ENCODE measurements at regions not wholly inside any gene's neighbourhood (a gene's known extent, or its start where the extent isn't known, plus 50 kb on each side); places are given as distances from the start of the nearest gene placed in this dataset.

DNA sequence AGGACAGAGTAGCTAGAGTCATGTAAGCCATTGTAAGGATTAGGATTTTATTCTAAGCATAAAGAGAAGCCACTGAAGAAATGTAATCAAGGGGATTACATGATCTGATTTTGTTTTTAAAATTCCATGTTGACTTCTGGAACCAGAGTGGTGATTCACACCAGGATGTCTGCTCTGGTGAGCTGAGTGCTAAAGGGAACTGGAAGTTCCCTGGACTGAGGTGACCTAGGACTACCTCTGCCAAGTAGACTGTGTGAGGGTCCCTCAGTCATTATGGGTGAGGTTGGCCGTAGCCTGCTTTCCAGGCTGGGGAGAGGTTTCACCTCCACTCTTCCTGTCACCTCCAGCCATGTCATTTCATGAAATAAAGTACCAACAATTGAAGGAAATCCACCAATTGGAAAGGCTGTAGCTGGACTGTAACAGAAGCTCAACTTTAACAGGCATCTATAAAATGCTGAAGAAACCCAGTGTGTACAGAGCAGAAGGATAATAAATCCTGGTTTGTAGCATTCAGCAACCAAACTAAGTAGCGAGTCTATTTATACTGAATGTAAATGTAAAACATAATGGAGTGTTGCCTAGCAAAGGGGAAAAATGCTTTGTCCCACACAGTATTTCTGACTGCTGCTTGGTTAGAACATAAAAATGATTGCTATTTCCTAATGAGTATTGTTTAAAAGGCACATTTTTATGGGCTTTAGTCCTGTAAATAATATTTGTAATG, 507.4 kb upstream of the PKDCC start:
- no peak overlapping the region for H3K27ac Mint-ChIP-seq
- H3K4me3 Mint-ChIP-seq = no peak overlapping the region
- H3K4me1 Mint-ChIP-seq (ENCODE audit: unreplicated experiment) = no peaks in the 10 kb centered on the region
- H3K36me3 Mint-ChIP-seq = no peaks in the 10 kb centered on the region
- no peak for DNase-seq (ENCODE audit: extremely low spot score, unreplicated experiment)
- peaks cover 4% of the 10 kb centered on the region for H3K9me3 Mint-ChIP-seq
- TF ChIP-seq, protein P1, sequence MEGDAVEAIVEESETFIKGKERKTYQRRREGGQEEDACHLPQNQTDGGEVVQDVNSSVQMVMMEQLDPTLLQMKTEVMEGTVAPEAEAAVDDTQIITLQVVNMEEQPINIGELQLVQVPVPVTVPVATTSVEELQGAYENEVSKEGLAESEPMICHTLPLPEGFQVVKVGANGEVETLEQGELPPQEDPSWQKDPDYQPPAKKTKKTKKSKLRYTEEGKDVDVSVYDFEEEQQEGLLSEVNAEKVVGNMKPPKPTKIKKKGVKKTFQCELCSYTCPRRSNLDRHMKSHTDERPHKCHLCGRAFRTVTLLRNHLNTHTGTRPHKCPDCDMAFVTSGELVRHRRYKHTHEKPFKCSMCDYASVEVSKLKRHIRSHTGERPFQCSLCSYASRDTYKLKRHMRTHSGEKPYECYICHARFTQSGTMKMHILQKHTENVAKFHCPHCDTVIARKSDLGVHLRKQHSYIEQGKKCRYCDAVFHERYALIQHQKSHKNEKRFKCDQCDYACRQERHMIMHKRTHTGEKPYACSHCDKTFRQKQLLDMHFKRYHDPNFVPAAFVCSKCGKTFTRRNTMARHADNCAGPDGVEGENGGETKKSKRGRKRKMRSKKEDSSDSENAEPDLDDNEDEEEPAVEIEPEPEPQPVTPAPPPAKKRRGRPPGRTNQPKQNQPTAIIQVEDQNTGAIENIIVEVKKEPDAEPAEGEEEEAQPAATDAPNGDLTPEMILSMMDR (conservative IDR thresholded peaks at IDR 0.05) = no peak
- H3K27me3 Mint-ChIP-seq = no peaks in the 10 kb centered on the region

DNA sequence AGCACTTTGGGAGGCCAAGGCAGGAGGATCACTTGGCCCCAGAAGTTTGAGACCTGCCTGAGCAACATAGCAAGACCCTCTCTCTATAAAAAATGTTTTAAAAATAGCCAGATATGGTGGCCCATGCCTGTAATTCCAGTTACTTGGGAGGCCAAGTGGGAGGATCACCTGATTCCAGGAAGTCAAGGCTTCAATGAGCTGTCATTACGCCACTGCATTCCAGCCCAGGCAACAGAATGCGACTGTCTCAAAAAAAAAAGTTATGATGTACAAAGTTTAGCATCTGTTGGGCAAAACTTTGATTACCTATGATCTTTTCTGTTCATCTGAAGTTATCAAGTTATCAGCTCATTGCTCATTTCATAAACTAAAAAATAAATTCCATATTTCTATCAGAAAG, 504.1 kb upstream of the PKDCC start:
- no peaks in the 10 kb centered on the region for H3K36me3 Mint-ChIP-seq
- no peaks in the 10 kb centered on the region for H3K4me1 Mint-ChIP-seq (ENCODE audit: unreplicated experiment)
- TF ChIP-seq, protein P1 (conservative IDR thresholded peaks at IDR 0.05) = no peak
- no peak overlapping the region for H3K4me3 Mint-ChIP-seq
- no peak for DNase-seq (ENCODE audit: extremely low spot score, unreplicated experiment)
- no peak overlapping the region for H3K27ac Mint-ChIP-seq
- H3K9me3 Mint-ChIP-seq = no peaks in the 10 kb centered on the region
- no peaks in the 10 kb centered on the region for H3K27me3 Mint-ChIP-seq

DNA sequence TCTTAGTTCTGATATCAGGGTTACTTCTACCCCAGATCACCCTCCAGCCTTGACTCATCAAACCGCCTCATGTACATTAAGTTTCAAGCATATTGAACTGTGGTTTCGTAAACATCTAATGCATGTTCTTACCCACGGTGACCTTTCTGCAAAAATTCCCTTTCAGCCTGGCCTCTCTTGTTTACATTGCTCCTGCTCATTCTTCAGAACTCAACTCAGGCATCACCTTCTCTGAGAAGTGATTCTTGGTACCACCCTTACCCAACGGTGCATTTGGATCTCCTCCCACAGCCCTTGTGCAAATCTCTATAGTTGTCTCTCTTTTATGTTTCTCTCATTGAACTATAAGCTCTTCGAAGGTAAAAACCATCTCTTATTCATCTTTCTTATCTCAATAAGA, 503.1 kb upstream of the PKDCC start:
- Mint-ChIP-seq H3K27ac (no peak overlapping the region), H3K9me3 (no peaks in the 10 kb centered on the region), H3K4me3 (no peak overlapping the region), H3K36me3 (no peaks in the 10 kb centered on the region), H3K27me3 (no peaks in the 10 kb centered on the region), H3K4me1 (ENCODE audit: unreplicated experiment) (no peaks in the 10 kb centered on the region)
- DNase-seq (ENCODE audit: extremely low spot score, unreplicated experiment) = no peak
- TF ChIP-seq, protein P1 (conservative IDR thresholded peaks at IDR 0.05) = no peak

DNA sequence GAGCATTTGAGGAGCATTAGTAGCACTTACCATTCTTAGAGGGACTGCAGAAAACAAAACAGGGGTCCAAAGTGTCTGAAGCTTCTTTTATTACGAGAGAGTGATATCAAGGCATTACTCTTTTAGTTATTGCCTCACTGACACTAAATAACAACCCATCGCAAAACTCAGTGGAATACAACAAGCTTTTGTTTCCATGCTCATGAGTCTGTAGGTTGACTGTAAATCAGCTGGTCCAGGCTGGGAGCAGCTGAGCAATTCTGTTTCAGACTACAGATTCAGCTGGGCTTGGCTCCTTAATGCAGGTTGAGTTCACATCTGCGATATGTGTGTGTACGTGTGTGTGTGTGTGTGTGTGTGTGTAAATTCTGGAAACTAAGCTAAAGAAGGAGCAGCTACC, 501.8 kb upstream of the PKDCC start:
- TF ChIP-seq, protein P1 (conservative IDR thresholded peaks at IDR 0.05) = no peak
- H3K4me1 Mint-ChIP-seq (ENCODE audit: unreplicated experiment) = no peaks in the 10 kb centered on the region
- no peak overlapping the region for H3K4me3 Mint-ChIP-seq
- no peak overlapping the region for H3K27ac Mint-ChIP-seq
- no peak for DNase-seq (ENCODE audit: extremely low spot score, unreplicated experiment)
- H3K9me3 Mint-ChIP-seq = no peaks in the 10 kb centered on the region
- H3K27me3 Mint-ChIP-seq = no peaks in the 10 kb centered on the region
- no peaks in the 10 kb centered on the region for H3K36me3 Mint-ChIP-seq

DNA sequence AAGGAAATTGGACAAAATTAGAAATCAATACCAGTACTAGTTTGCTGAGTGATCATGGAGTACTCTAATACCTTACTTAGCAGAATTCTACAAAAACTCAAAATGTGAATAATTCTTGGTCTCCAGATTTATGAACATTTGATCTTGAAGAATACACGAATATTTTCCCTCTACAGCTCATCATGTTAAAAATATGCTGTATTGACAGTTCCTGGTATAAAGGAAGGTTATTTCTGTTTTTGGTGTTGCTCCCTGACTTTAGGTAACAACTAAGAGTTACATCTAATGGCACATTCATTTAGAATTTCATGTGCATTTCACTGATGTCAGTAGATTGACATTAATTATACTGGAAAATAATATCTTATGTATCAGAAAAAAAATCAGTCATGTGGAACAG, 479.2 kb upstream of the PKDCC start:
- Mint-ChIP-seq H3K9me3 (peaks cover 4% of the 10 kb centered on the region), H3K36me3 (no peaks in the 10 kb centered on the region), H3K4me1 (ENCODE audit: unreplicated experiment) (peaks cover 16% of the 10 kb centered on the region)

More for the DNA sequence above, 479.2 kb upstream of the PKDCC start:
- DNase-seq (ENCODE audit: extremely low spot score, unreplicated experiment) = no peak
- no peak overlapping the region for H3K27ac Mint-ChIP-seq
- H3K4me3 Mint-ChIP-seq = no peak overlapping the region
- H3K27me3 Mint-ChIP-seq = no peaks in the 10 kb centered on the region
- TF ChIP-seq, protein P1 (conservative IDR thresholded peaks at IDR 0.05) = no peak

Measured in type B pancreatic cell (in vitro differentiated cells).